NCI-H128 (cell line): ENCODE measurements at regions not wholly inside any gene's neighbourhood (a gene's known extent, or its start where the extent isn't known, plus 50 kb on each side); places are given as distances from the start of the nearest gene placed in this dataset.

ENCODE experiments used
- DNase-seq: peaks from one replicate; lab custom pipeline; 2025; ENCODE audit not compliant: unreplicated experiment; lab: John Stamatoyannopoulos, UW

- no peak for DNase-seq
These were observed 211.6 kb downstream of the TRIB2 start for GRCh38 chr2:12928197-12928774.

GRCh38 chr2:12928775-12929401 is 212.2 kb downstream of the TRIB2 start:
- DNase-seq = no peak

- DNase-seq = no peak
These were observed 213.0 kb downstream of the TRIB2 start for GRCh38 chr2:12929758-12930157.

GRCh38 chr2:12930391-12930790 is 213.7 kb downstream of the TRIB2 start:
- DNase-seq = no peak

GRCh38 chr2:12931186-12931844 is 214.6 kb downstream of the TRIB2 start:
- no peak for DNase-seq

- DNase-seq = no peak
These were observed 215.5 kb downstream of the TRIB2 start for GRCh38 chr2:12932192-12932591.

GRCh38 chr2:12934146-12934756 is 217.5 kb downstream of the TRIB2 start:
- DNase-seq = no peak

- DNase-seq = no peak
These were observed 218.5 kb downstream of the TRIB2 start for GRCh38 chr2:12935222-12935621.

- no peak for DNase-seq
These were observed 219.1 kb downstream of the TRIB2 start for GRCh38 chr2:12935796-12936195.

- no peak for DNase-seq
These were observed 224.5 kb downstream of the TRIB2 start for GRCh38 chr2:12941203-12941602.

GRCh38 chr2:12948231-12948960 is 231.7 kb downstream of the TRIB2 start:
- DNase-seq = no peak

- no peak for DNase-seq
These were observed 232.2 kb downstream of the TRIB2 start for GRCh38 chr2:12948961-12949353.

GRCh38 chr2:12949406-12949805 is 232.7 kb downstream of the TRIB2 start:
- no peak for DNase-seq

GRCh38 chr2:12950174-12950573 is 233.4 kb downstream of the TRIB2 start:
- no peak for DNase-seq

GRCh38 chr2:12950957-12951656 is 234.4 kb downstream of the TRIB2 start:
- no peak for DNase-seq

GRCh38 chr2:12951657-12951973 is 234.9 kb downstream of the TRIB2 start:
- no peak for DNase-seq

- DNase-seq = no peak
These were observed 236.9 kb downstream of the TRIB2 start for GRCh38 chr2:12953596-12953995.

GRCh38 chr2:12955864-12956263 is 239.1 kb downstream of the TRIB2 start:
- no peak for DNase-seq

- no peak for DNase-seq
These were observed 240.5 kb downstream of the TRIB2 start for GRCh38 chr2:12957251-12957650.

GRCh38 chr2:12959935-12960334 is 243.2 kb downstream of the TRIB2 start:
- no peak for DNase-seq

GRCh38 chr2:12960671-12961070 is 243.9 kb downstream of the TRIB2 start:
- DNase-seq = no peak
